ENCODE measurements at regions not wholly inside any gene's neighbourhood (a gene's known extent, or its start where the extent isn't known, plus 50 kb on each side); places are given as distances from the start of the nearest gene placed in this dataset.

- no peak overlapping the region for H2BK5ac ChIP-seq (ENCODE audit: low read depth, low read length, poor library complexity, severe bottlenecking)
- H3K18ac ChIP-seq (ENCODE audit: low read depth, low read length), result no peak overlapping the region
- no peak overlapping the region for H2BK120ac ChIP-seq (ENCODE audit: low read depth, low read length)
- H4K8ac ChIP-seq (ENCODE audit: low read depth in 2 of 2, low read length in 2 of 2), result no peak overlapping the region
- H4K20me1 ChIP-seq (ENCODE audit: insufficient read depth, low read length), result no peaks in the 10 kb centered on the region
- H2BK15ac ChIP-seq (ENCODE audit: low read depth, low read length), result no peak overlapping the region
- POLR2A ChIA-PET (ENCODE audit: unreplicated experiment), result no interaction called here
- no peak overlapping the region for H3K4me3 ChIP-seq (ENCODE audit: insufficient read depth, low read depth, low read length)
- H3K27ac ChIP-seq (ENCODE audit: insufficient read depth, low read length), result no peak overlapping the region
- no peak overlapping the region for H3K4ac ChIP-seq (ENCODE audit: low read depth, low read length)
- H4K91ac ChIP-seq (ENCODE audit: insufficient read depth, low read depth, low read length), result no peak overlapping the region
- no peak overlapping the region for H2BK20ac ChIP-seq (ENCODE audit: low read depth, low read length)
- H2AK9ac ChIP-seq (replicated peaks; ENCODE audit: low read depth, low read length, poor library complexity), result no peak overlapping the region
- no peak overlapping the region for H3K23ac ChIP-seq (ENCODE audit: low read depth, low read length)
- H3K4me2 ChIP-seq (ENCODE audit: low read depth, low read length), result no peak overlapping the region
- H3K36me3 ChIP-seq (ENCODE audit: control insufficient read depth, insufficient read depth, low read length), result no peaks in the 10 kb centered on the region
- in situ Hi-C loops (cut with MboI; ENCODE audit: low sequenced_read_pairs), result no loop called here
- no peak overlapping the region for H2AFZ ChIP-seq (replicated peaks; ENCODE audit: low read length, poor library complexity)
- no peak overlapping the region for H3K9ac ChIP-seq (ENCODE audit: low read depth, low read length)
- no CpG with 5 or more reads among the region's 2 CpGs for WGBS, 2 experiments (ENCODE audit: extremely low coverage in 2 of 2, insufficient read length in 1 of 2)
- dilution Hi-C loops (cut with HindIII; ENCODE audit: low sequenced_read_pairs, unreplicated experiment), result no loop called here
- no peak overlapping the region for H3K14ac ChIP-seq (replicated peaks; ENCODE audit: low read depth, low read length)
- no peaks in the 10 kb centered on the region for H3K79me1 ChIP-seq (ENCODE audit: low read depth in 1 of 2, low read length in 2 of 2)
- H3K27me3 ChIP-seq (ENCODE audit: control insufficient read depth, insufficient read depth, low read length), result peaks cover 4% of the 10 kb centered on the region; the same call in 1 of the 2 replicates
- CTCF ChIA-PET, result no interaction called here
- H3K9me3 ChIP-seq (ENCODE audit: control insufficient read depth, insufficient read depth, low read length), result no peaks in the 10 kb centered on the region
- no TSS peak for BruUV-seq (replicated peaks)
- no peak overlapping the region for H3K56ac ChIP-seq (ENCODE audit: extremely low read depth, insufficient read depth, low read length)
- no peak for DNase-seq
- no peak for ATAC-seq (ENCODE audit: low read depth)
- intact Hi-C loops (cut with micrococcal nuclease), result no loop called here
- no peaks in the 10 kb centered on the region for H3K4me1 ChIP-seq (ENCODE audit: control insufficient read depth, insufficient read depth, low read length)
- TF ChIP-seq CHD1 (IDR thresholded peaks at IDR 0.05; ENCODE audit: low read depth, low read length), result no peak
- TF ChIP-seq POLR2A (IDR thresholded peaks at IDR 0.05; ENCODE audit: low read depth, low read length), result no peak
- no peak for TF ChIP-seq NFE2L2 (IDR thresholded peaks at IDR 0.05; ENCODE audit: low read depth, low read length)
- no peak for TF ChIP-seq CEBPB (IDR thresholded peaks at IDR 0.05; ENCODE audit: low read depth, low read length)
- TF ChIP-seq MXI1 (IDR thresholded peaks at IDR 0.05; ENCODE audit: borderline replicate concordance, low read depth, low read length), result no peak
- TF ChIP-seq RFX5 (IDR thresholded peaks at IDR 0.05; ENCODE audit: low read depth, low read length), result no peak
- no peak overlapping the region for H2AK5ac ChIP-seq (ENCODE audit: low read depth, low read length)
- no peak overlapping the region for H4K5ac ChIP-seq (ENCODE audit: low read depth, low read length)
- no peaks in the 10 kb centered on the region for H3K9me1 ChIP-seq (ENCODE audit: insufficient read depth, low read length)
These were observed 784.4 kb downstream of the RPA4 start for GRCh38 chrX:97668126-97668525.
